ENCODE measurements at regions not wholly inside any gene's neighbourhood (a gene's known extent, or its start where the extent isn't known, plus 50 kb on each side); places are given as distances from the start of the nearest gene placed in this dataset.

DNA sequence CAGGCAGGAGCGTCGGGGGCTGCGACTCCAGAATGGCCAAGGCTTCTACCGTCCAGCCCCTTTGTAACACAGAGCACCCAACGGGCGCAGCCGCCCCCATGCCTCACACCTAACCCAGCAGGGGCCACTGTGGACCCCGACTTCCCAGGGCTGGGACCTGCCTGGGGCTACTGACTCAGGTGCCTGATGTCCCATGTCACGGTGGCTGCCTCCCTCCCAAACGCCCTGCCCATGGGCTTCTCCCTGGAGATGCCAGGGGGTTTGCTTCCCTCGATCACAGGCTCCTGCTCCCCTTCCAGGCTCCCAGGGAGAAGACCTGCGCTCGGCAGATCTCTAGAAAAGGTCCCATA, 84.0 kb downstream of the MYEOV start:
- TF ChIP-seq, protein P1, sequence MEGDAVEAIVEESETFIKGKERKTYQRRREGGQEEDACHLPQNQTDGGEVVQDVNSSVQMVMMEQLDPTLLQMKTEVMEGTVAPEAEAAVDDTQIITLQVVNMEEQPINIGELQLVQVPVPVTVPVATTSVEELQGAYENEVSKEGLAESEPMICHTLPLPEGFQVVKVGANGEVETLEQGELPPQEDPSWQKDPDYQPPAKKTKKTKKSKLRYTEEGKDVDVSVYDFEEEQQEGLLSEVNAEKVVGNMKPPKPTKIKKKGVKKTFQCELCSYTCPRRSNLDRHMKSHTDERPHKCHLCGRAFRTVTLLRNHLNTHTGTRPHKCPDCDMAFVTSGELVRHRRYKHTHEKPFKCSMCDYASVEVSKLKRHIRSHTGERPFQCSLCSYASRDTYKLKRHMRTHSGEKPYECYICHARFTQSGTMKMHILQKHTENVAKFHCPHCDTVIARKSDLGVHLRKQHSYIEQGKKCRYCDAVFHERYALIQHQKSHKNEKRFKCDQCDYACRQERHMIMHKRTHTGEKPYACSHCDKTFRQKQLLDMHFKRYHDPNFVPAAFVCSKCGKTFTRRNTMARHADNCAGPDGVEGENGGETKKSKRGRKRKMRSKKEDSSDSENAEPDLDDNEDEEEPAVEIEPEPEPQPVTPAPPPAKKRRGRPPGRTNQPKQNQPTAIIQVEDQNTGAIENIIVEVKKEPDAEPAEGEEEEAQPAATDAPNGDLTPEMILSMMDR (IDR thresholded peaks at IDR 0.05; ENCODE audit: borderline replicate concordance, extremely low read depth, insufficient read depth), result no peak
- Histone ChIP-seq H3K4me3 (ENCODE audit: low read length in 3 of 3) (no peak overlapping the region), H3K4me1 (ENCODE audit: control insufficient read depth in 2 of 3, insufficient read depth in 2 of 3, low read depth in 1 of 3, low read length in 3 of 3) (no peaks in the 10 kb centered on the region), H3K9me3 (ENCODE audit: control insufficient read depth in 2 of 3, insufficient read depth in 1 of 3, low read length in 3 of 3) (no peaks in the 10 kb centered on the region), H3K9ac (ENCODE audit: low read length in 3 of 3) (no peak overlapping the region), H3K27ac (ENCODE audit: low read depth in 2 of 2, low read length in 2 of 2) (no peak overlapping the region), H3K27me3 (ENCODE audit: control insufficient read depth, insufficient read depth, low read length) (no peaks in the 10 kb centered on the region), H3K36me3 (ENCODE audit: control insufficient read depth in 2 of 3, insufficient read depth in 3 of 3, low read length in 3 of 3) (no peaks in the 10 kb centered on the region)
- DNase-seq, result peak in 1 of 5 donors; percentile 57
- no peak for FAIRE-seq
- intact Hi-C loops (cut with DNase I), result no loop called here

DNA sequence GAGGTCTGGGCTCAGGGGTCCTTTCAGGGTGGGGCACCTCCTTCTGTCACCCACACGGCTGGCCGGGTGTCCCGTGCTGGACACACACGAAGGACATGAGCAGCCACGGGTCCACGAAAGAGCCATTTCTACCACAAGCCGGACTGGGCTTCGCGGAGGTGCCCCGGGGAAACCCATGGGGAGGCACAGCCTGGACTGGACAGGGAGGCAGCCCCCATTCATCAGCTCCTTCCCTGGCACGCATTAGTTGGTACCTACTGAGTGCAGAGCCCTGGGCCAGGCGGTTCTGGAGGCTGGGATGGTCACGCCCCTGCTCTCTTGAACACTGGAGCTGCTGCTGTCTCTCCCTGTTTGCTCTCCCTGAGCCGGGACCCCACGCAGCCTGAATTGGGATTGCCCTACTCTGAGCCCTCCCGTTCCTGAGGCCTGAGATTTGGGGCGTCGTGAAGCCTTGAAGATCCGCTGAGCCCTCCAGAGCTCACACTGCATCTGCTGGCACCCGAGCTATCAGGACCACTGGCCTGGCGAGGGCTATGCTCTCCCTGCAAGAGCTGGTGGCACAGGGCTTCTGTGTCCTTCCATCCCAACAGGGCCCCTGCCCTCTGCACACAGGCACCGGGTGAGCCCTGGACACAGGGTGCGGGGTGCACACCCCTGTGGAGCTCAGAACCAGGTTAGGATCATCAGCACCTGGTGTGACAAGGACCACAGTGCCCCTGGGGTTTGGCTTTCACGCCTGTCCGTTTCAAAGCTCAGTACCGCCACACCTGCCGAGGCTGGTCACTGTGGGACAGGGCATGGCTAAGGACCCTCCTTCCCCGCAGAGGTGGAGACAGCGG, 84.6 kb downstream of the MYEOV start:
- no peak overlapping the region for H3K27ac ChIP-seq (ENCODE audit: low read depth in 2 of 2, low read length in 2 of 2)
- no peak for FAIRE-seq
- no peaks in the 10 kb centered on the region for H3K36me3 ChIP-seq (ENCODE audit: control insufficient read depth in 2 of 3, insufficient read depth in 3 of 3, low read length in 3 of 3)
- no peaks in the 10 kb centered on the region for H3K27me3 ChIP-seq (ENCODE audit: control insufficient read depth, insufficient read depth, low read length)
- H3K4me1 ChIP-seq (ENCODE audit: control insufficient read depth in 2 of 3, insufficient read depth in 2 of 3, low read depth in 1 of 3, low read length in 3 of 3), result no peaks in the 10 kb centered on the region
- peak in 2 of 5 donors; percentile 35 to 55 for DNase-seq
- H3K9me3 ChIP-seq (ENCODE audit: control insufficient read depth in 2 of 3, insufficient read depth in 1 of 3, low read length in 3 of 3), result no peaks in the 10 kb centered on the region
- TF ChIP-seq, protein P1 (IDR thresholded peaks at IDR 0.05; ENCODE audit: borderline replicate concordance, extremely low read depth, insufficient read depth), result no peak
- no peak overlapping the region for H3K9ac ChIP-seq (ENCODE audit: low read length in 3 of 3)
- no peak overlapping the region for H3K4me3 ChIP-seq (ENCODE audit: low read length in 3 of 3)
- intact Hi-C loops (cut with DNase I), result no loop called here

DNA sequence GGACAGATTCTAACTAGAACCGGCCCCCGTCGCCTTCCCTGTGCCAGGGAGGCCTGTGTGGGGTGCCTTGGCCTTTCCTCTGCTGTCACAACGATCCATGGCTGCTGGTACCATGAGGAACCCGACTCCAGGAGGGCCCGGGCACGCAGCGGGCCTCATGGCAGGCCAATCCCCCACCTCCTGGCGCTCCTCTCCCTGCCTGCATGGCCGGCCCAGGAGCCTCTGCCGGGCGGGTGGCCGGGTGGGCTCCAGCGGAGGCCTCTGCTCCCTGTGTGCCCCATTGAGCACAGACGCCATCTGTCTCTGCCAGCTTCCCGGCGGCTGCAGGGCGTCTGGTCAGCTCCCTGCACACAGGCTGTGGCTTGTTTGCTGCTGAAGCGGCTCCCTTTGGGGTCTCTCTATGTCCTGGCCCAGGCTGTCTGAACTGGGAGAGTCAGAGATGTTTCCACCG, 86.5 kb downstream of the MYEOV start:
- intact Hi-C loops (cut with DNase I), result no loop called here
- peak in 4 of 5 donors; percentile 50 to 53 (median 51) for DNase-seq
- TF ChIP-seq, protein P1 (IDR thresholded peaks at IDR 0.05; ENCODE audit: borderline replicate concordance, extremely low read depth, insufficient read depth), result no peak
- Histone ChIP-seq H3K9me3 (ENCODE audit: control insufficient read depth in 2 of 3, insufficient read depth in 1 of 3, low read length in 3 of 3) (no peaks in the 10 kb centered on the region), H3K36me3 (ENCODE audit: control insufficient read depth in 2 of 3, insufficient read depth in 3 of 3, low read length in 3 of 3) (no peaks in the 10 kb centered on the region), H3K4me3 (ENCODE audit: low read length in 3 of 3) (no peak overlapping the region), H3K9ac (ENCODE audit: low read length in 3 of 3) (no peak overlapping the region), H3K27ac (ENCODE audit: low read depth in 2 of 2, low read length in 2 of 2) (no peak overlapping the region), H3K4me1 (ENCODE audit: control insufficient read depth in 2 of 3, insufficient read depth in 2 of 3, low read depth in 1 of 3, low read length in 3 of 3) (no peaks in the 10 kb centered on the region), H3K27me3 (ENCODE audit: control insufficient read depth, insufficient read depth, low read length) (no peaks in the 10 kb centered on the region)
- no peak for FAIRE-seq
